K562 (cell line): ENCODE measurements at regions not wholly inside any gene's neighbourhood (a gene's known extent, or its start where the extent isn't known, plus 50 kb on each side); places are given as distances from the start of the nearest gene placed in this dataset.

Experiments used
- CEBPG ChIP-seq, 3 experiments: fragments of 200-800 bp in 1 of 3; sonication (Bioruptor generic) in 1 of 3; sonication (generic) in 1 of 3; formaldehyde crosslinking in 1 of 3; IDR thresholded peaks in 2 of 3; conservative IDR thresholded peaks in 1 of 3; 2 replicates each; pipeline versions ENCODE4 v1.6.1 to v1.8.0; 2016 to 2022; ENCODE audit warnings: missing compliant biosample characterization in 2 of 3, missing genetic modification characterization in 2 of 3, mild to moderate bottlenecking in 1 of 3, missing genetic modification reagents in 1 of 3
- ESRRA ChIP-seq: fragments of 450-650 bp; IDR thresholded peaks from 2 replicates; pipeline ENCODE4 v1.6.1; 2014; ENCODE audit warnings: low read depth, mild to moderate bottlenecking, moderate library complexity, borderline replicate concordance
- LARP7 ChIP-seq: fragments of 450-650 bp; IDR thresholded peaks from 2 replicates; pipeline ENCODE4 v1.6.1; 2016
- MGA ChIP-seq: fragments of 450-650 bp; IDR thresholded peaks from 2 replicates; pipeline ENCODE4 v1.6.1; 2016; ENCODE audit warnings: mild to moderate bottlenecking, moderate library complexity
- PHB2 ChIP-seq: fragments of 450-650 bp; IDR thresholded peaks from 2 replicates; pipeline ENCODE4 v1.6.1; 2017; ENCODE audit warnings: low read depth
- POLR2G ChIP-seq: fragments of 200-400 bp; formaldehyde crosslinking; IDR thresholded peaks from 2 replicates; pipeline ENCODE4 v1.6.1; 2017; ENCODE audit warnings: low read depth, mild to moderate bottlenecking, antibody characterized with exemption, low read length, moderate library complexity

- TF ChIP-seq POLR2G (no peak), MGA (no peak), ESRRA (no peak), CEBPG (CRISPR knock-in tag; IDR thresholded peaks at IDR 0.05) (no peak), CEBPG (tag; conservative IDR thresholded peaks at IDR 0.05 in 1 of 2, IDR thresholded peaks at IDR 0.05 in 1 of 2) (no peak), PHB2 (no peak), LARP7 (no peak)
Measured at GRCh38 chr2:194090251-194090905, 1566.6 kb upstream of the SLC39A10 start (continued).
